SHP77 (cell line): ENCODE measurements at regions not wholly inside any gene's neighbourhood (a gene's known extent, or its start where the extent isn't known, plus 50 kb on each side); places are given as distances from the start of the nearest gene placed in this dataset.
"Not testable (repeated sequence)": the region's sequence is repeated elsewhere in the genome, so short reads cannot be mapped to it uniquely, and the experiment has no call there.

Experiments used
- DNase-seq, 2 experiments: peaks; one replicate each; lab custom pipeline; 2025; lab: John Stamatoyannopoulos, UW

DNA sequence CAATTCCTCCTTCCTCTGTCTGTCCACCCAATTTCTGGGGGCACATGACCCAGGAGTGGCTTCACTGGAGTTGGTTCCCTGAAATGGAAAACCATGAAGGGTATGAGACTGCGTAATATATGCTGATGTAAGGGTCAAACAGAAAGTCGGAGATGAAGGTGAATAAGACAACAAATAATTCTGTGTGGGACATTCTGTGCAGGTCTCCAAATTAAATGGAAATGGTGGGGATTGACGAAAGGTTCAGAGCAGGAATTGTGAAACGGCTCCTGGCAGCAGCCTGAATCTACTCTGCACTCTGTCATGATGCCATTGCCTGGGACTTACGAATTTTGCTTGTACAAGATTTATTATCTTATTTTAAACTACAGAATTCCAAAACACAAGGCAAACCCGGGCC lies 174.8 kb upstream of the RORA start:
- no peak for DNase-seq

DNA sequence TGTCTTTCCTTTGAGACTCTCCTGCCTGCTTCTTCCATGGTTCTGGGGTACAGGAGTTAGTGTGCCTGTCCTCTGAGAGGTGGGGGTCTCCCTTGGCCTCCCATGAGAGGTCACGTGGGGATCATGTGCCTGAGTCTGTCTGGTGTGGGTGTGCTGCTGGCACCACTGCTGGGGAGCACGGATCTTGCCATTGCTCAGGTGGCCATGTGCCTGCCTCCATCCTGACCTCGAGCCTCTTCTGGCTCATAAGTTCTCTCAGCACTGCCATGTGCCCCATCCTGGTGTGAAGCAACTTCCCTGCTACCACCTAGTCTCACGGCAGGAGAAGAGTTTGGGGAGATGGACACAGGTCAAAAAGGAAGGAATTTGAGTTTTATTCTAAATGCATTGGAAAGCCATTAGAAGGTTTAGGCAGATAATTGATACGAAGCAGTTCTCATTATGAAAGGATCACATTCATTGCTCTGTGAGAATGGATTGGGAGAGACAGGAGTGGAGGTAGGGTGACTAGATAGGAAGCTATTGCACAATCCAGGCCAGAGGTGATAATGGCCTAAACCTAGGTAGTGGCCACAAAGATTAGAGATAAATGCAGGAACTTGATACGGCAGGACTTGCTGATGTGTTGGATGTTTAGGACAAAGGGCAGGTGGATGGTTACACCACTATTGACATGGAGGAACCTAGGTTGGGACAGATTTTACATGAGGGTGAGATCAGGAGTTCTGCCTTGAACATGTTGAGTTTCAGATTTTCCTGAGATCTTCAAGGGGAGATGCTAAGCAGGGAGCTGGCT lies 173.0 kb upstream of the RORA start:
- DNase-seq = no peak

DNA sequence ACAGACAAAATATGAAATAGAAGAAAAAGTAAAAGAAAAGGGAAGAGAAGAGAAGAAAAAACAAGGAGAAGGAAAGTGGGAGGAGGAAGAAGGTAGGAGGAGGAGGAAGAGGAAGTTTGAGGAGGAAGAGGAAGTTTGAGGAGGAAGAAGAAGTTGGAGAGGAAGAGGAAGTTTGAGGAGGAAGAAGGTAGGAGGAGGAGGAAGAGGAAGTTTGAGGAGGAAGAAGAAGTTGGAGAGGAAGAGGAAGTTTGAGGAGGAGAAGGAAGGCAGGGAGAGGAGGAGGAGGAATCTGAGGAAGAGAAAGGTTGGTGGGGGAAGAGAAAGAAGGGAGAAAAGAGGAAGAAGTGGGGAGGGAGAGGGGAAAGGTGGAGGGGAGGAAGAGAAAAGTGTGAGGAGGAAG lies 169.2 kb upstream of the RORA start:
- DNase-seq = no peak

DNA sequence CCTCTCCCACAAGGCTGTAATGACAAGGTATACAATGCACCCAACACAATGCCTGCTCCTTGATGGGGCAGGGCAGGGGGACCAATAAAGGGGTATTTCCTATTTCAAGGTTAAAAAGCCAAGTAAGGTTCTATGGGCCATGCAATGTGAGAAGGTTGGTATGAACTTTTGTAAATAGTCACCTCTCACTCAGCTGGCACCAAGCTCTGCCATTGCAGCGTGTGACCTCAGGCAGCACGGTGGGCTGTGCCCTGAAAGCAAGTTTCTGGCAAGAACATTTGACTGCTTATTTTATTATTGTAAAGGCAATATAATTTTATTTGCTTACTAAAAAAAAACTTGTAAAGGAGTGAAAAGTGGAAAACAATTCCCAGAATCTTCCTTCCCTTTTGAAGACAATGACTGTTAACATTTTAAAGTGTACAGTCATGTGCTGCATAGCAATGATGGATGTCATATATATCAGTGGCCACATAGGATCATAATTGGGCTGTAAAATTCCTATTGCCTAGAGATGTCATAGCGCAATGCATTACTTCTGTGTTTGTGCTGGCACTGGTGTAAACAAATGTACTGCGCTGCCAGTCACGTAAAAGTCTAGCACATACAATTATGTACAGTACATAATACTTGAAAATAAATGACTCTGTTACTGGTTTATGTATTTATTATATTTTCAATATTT lies 167.3 kb upstream of the RORA start:
- no peak for DNase-seq

DNA sequence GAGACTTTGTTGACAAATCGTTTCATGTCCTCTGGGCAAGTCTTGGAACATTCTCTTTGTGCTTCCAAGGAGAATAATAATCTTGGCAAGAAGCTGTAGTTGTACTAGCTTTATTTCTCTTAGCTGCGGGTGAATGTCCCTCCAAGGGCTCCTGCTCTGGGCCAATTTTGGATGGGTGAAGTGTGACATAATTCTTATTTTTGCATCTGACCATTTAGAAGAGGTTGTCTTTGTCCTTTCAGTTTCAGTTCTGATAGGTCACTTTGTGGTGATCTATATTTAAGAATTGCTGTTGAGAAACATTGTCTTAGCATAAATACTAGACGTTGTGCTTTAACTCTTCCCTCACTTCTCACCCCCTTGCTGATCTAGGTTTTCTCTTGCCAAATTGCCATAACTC lies 164.8 kb upstream of the RORA start:
- no peak for DNase-seq

DNA sequence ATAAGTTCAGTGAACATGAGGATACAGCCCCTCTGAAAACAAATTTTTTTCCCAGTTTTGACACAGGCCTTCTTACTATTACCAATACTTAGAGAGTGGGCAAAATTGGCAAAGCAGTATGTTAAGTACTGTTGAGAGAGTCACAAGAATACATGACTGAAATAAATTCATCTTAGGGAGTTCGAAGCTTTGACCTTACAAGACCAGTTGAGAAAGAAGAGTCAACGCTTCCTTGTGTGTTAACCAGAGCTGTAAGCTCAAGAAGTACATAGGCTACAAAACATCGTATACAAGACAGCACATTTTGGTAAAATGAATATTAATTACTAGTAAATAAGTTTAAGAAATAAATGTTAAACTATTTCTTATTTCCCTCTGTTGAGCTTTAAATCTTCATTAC lies 164.4 kb upstream of the RORA start:
- DNase-seq = no peak

DNA sequence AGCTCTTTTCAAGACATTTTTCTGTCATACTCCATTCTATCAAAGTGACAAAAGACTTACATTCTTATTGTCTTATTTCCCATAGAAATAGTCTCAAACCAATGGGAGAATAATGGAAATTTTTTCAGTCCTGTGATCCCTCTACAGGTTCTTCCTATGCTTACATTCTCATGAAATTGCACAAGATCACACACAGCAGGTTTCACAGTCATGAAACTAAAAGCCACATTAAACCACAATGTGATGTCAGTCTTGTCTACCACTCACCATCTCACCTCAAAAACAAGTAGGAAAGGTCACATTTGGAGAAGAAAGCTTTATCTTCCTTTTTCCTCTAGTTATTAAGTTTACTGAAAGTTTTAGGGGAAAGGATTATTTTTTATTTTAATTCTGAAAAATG lies 161.0 kb upstream of the RORA start:
- no peak for DNase-seq

DNA sequence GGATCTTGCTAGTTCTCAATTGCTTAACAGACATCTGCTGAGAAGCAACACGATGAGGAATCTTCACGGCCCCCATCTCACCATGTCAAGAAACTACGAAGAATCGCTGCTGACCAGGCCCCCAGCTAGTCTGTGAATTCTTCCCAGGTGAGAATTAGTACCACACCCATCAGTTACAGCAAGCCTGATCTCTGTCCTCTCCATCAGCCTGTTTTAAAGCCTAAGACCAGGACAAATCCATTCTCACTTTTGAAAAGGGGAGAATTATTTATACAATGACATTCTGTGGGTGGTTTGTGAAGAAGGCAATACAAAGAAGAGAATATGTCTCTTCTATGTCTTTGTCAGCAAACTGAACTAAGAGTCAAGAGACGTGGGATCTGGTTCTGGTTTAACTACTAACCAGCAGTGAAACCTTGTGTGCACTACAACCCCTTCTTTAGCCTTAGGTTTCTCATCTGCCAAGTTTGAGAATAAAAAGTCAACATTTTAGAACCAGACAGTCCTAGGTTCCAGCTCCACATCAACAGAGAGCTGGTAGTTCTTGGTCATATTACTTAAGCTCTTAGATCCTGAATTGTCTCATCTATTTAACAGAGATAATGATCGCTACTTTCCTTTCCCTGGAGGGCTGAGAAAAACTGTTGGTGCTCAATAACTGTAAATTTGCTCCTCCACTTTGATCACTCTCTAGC lies 160.4 kb upstream of the RORA start:
- DNase-seq = no peak

DNA sequence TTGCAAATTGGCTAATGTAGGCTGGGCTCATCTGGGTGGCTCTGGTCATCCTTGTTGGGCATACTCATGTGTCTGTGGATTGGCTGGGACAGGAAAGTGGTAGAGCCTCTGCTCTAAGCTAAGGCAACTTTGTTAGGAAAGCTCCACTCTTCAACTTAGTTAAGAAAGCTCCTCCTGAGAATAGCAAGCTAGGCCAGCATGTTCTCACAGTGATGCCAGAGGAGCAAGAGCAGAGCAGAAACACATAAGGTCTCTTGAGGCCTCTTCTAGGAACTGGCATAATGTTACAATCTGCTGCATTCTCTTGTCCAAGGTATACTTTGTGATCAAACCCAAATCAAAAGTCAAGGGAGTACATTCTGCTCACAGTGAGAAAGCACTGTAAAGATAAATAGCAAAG lies 158.6 kb upstream of the RORA start:
- no peak for DNase-seq

DNA sequence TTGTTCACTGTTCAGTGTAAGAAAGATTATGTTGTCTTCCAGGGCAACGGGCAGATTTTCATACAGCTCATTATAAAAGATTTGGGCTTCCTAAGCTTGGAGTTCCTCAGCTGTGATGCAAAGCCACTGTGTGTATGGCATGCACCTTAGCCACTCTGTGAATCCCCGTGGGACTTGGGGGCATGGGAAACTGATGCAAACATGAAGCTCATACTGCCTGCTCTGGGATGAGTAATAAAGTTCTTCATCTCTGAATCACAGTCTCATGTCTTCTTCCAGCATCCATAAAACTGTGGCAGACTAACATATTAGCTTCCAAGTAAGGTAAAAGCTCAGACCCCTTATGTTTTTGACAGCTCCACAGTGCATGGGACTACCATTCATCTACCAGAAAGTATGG lies 154.3 kb upstream of the RORA start:
- no peak for DNase-seq

DNA sequence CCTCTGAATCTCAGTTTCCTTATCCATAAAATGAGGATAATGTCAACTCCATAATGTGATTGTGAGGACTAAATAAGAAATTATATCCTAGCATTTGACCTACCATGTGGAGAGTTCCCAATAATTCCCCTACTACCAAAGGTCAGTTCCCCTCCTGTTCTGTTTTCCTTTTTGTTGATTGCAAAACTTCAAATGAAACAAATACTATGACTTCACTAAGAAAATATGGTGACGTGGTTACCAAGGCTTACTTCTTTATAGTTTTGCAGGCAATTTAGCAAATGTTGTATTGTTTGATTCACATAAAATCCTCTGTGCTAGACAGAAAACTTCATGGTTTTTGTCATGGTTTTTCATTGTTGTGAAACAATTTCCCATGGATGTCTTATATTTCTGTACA lies 153.8 kb upstream of the RORA start:
- no peak for DNase-seq

DNA sequence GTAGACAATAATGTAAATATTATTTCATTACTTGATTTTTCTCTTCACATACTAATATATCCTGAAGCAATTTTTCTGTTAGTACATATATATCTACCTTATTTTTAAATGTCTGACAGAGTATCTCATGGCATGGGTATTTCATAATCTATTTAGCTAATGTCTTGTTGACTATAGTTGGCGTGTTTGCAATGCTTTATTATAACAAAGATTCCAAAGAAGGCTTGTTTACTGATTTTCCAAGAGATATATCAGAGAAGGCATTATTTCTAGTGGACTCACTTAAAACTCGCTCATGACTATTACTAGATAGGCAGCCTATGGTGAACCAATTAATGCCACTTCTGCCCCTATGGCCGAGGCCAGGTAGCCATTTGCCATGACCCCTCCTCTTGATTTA lies 152.4 kb upstream of the RORA start:
- no peak for DNase-seq

DNA sequence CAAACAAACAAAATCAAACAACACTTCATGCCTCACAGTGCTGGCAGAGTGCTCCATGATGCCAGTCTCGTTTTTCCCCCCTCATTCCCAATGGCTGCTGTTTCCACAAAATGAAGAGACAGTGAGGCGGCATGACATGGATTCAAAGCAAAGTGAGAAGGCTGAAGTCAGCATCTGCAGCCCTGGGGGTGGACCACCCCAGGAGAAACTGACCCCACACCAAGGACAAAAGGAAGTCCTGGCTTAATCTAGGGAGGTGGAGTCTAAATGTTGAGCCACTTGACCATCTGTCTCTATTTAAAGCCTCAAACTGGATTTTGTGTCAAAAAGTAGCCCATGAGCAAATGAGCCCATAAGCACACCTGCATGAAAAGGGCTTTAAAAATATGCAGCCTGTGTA lies 151.2 kb upstream of the RORA start:
- no peak for DNase-seq

DNA sequence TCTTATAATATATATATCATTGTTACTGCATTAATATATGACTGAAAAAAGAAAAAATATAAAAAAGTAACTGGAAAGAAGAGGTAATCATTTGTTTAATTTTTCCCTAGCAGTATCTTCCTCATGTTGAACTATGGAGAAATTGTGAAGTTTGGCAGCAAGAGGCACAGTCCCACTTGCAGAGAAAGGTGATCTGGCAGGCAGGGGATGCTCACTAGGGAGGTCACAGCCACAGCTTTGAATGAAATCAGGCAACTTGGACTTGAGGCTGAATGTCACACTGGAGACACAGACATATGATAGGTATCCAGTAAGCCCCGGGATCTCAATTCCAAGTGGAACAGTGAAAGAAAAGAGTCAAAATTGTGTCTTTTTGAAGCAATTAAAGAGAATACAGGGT lies 149.9 kb upstream of the RORA start:
- no peak for DNase-seq

DNA sequence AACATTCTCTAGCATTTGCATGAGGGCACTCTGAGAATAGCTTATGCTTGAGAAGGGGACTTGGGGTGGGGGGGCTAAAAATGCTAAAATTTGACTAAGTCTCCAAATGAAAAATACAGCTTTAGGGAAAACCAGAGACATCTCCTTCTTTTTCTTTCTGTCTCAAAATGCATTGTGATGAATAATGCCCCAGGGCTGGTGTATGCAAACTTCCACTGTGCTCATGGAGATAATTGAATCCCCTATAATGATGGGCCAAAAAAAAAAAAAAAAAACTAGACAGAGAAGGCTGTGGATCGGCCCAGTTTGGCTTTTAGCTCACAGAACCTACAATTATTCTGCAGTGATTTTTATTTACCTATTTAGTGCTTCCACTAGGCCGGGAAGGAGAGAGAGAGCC lies 147.9 kb upstream of the RORA start:
- DNase-seq = no peak

DNA sequence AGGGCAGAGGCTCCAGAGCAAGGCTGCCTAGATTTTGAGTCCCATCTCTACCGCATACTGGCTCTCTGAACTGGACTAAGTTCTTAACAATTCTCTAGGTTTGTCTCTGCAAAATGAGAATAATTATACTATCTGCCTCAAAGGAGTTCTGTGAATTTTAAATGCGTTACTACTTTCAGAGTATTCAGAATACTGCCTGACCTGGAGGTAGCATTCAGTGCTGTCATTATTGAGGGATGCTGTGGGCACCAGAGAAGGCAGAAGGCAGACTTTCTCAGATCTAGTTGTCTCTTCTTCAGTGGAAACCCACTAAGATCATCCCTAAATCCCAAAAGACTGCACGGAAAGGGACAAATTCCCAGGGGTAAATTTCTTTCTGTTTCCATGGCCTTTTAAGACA lies 147.4 kb upstream of the RORA start:
- no peak for DNase-seq

DNA sequence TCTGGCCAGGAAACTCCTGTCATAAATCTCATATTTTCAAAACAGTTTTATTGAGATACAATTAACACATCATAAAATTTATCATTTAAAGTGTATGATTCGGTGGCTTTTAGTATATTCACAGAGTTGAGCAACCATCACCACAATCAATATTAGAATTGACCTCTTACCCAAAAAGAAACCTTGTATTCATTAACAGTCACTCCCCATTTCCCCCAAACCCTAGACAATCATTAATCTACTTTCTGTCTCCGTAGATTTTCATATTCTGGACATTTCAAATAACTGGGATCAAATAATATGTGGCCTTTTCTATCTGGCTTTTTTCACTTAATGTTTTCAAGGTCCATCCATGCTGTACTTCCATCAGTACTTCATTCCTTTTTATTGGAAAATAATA lies 145.7 kb upstream of the RORA start:
- no peak for DNase-seq

DNA sequence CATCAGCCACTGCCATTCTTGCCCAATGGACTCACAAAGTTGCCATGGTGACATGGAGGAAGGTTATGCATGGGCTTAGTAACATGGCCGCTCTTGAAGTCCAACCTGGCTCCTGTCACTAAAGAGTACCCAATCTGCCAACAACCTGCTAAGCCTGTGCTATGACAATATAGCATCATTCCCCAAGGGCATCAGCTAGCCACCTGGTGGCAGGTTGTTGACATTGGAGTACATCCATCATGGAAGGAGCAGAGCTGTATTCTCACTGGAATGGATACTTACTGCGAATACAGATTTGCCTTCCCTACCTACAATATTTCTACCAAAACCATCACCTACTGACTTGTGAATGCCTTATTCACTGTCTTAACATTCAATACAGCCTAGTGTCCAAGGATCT lies 138.9 kb upstream of the RORA start:
- peak in 1 of 2 experiments; percentile 19 for DNase-seq

DNA sequence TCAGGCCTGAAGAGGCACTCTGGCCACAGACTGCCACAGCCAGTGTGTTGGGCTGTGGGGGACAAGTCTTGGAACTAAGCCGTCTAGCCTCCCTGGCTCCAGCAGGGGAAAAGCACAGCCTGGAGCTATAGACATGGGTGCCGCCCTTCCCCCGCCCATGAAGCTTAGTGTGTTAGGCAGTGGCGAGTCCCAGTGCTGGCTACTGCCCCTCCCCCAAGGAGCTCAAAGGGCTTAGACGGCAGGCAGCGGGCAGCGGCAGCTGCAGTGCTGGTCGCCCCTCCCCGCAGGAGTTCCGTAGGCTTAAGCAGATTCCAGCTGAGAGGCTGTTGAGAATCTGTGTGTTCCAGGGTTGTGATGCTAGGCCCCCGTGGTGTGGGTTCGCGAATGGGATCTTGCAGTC lies 135.8 kb upstream of the RORA start:
- peak in 1 of 2 experiments; percentile 15 for DNase-seq

DNA sequence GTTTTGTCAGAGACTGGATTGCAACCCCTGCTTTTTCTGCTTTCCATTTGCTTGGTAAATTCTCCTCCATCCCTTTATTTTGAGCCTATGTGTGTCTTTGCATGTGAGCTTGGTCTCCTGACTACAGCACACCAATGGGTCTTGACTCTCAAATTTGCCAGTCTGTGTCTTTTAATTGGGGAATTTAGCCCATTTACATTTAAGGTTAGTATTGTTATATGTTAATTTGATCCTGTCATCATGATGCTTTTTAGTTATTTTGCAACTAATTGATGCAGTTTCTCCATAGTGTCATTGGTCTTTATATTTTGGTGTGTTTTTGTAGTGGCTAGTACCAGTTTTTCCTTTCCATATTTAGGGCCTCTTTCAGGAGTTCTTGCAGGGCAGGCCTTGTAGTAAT lies 133.8 kb upstream of the RORA start:
- not testable (repeated sequence) for DNase-seq

DNA sequence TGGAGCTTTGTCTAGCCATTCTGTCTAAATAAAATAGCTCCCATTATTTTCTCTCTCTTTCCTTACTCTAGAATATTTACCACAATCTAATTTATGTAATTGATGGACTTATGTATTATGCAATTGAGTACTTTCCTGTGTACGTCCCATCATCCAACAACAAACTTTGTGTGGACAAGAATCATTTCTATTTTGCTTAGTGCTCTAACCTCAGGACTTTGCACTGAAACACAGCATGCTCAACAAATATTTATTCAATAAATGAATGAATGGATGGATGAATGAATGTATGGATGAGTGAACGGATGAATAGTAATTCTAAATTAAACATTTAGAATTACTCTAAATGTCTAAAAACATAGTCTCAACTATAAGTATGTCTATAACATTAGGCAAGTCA lies 115.2 kb upstream of the RORA start:
- DNase-seq = no peak

DNA sequence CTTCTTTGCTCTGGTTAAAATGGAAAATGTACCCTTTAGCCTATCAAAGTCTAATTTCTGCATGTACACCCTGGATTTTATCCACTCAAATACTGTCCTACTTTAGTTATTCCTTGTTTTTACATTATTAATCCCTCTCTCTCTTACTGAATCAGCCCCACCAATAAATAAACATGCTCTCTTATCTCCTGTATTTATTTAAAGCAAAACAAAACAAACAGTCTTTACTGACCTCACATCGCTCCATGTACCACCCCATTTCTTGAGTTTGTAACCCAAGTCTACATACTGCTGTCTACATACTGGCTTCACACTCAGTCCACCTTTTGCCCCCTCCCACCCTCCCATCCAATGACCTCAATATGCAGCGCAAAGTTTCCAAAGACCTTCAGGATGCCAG lies 113.3 kb upstream of the RORA start:
- no peak for DNase-seq

DNA sequence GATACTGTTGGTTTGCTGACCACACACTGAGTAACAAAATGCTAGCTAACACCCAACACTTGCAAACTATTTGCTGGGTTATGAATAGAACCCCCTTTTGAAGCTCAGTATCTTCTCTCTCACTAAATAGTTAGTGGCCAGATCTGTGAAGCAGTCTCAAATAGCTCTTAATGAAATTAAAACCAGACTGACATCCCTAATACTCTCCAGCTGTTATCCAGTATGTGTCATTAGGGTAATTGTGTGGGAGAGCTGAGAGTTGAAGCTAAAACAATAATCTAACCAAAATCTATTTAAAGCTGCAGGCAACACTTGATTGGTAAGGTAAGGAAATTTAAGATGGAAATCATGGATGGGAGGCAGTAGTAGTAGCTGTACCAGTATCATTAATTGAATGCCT lies 110.4 kb upstream of the RORA start:
- DNase-seq = no peak
